ENCODE measurements at regions not wholly inside any gene's neighbourhood (a gene's known extent, or its start where the extent isn't known, plus 50 kb on each side); places are given as distances from the start of the nearest gene placed in this dataset.

DNA sequence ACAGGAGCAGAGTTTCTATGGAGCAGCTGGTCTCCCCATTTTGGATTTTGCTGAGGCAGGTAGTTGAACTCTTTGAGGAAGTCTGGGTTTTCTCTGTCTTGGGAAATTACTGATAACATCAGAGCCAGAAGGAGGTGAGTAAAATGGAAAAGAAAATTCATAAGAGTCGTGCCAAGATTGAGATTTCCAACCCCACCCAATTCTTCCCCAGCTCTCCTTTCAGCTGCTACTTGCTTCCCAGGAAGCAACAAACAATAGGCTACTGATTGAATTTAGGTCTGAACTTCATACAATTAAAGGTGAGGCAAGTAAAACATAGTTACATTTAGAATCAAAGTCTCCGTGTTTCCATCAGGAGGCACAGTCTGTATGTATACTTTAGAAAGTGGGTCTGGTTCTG is 54.6 kb upstream of the EOLA2 start:
- DNase-seq (ENCODE audit: low spot score): no peak

GRCh38 chrX:149993989-149994388 is 55.7 kb upstream of the EOLA2 start:
- DNase-seq (ENCODE audit: low spot score): no peak

DNA sequence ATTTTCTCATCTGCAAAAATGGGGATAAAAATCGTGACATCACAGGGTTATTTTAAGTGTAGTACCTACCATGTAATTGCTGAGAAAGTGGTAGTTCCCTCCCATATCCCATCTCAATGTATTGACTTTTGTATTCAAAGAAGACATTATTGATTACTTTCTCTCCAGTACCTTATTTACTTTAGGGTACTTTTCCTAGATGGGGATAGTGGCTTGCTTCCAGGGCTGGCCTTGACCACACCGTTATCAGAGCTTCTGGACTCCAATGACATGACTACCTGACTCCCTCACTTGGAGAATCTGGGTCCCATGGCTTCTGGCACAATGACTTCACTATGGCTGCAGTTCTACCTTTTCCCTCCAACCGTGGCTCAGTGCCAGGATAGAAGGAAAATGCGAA is 58.2 kb upstream of the EOLA2 start:
- no peak for DNase-seq (ENCODE audit: low spot score)

DNA sequence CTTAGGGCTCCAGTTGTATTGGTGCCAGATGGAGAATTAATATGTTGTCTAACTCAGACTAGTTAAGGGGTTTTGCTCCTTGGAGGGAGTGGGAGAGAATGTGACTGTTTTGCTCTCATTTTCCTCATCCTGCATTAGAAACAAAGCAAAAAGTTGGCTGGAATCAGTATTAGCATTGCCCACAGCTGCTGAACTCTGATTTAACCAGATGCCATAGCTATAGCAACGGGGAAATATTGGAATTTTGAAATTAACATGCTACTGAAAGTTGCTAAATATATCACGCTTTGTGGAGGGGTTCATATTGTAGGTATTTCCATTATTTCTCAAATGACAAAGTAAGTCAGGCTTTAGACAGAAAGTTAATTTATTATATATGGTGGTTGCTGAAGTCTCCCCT is 66.7 kb upstream of the EOLA2 start:
- no peak for DNase-seq (ENCODE audit: low spot score)

GRCh38 chrX:150007356-150007755 is 69.1 kb upstream of the EOLA2 start:
- DNase-seq (ENCODE audit: low spot score): no peak

- DNase-seq (ENCODE audit: low spot score): no peak
These were observed 74.5 kb upstream of the EOLA2 start for GRCh38 chrX:150012647-150013381.

GRCh38 chrX:150014525-150014924 is 76.2 kb upstream of the EOLA2 start:
- no peak for DNase-seq (ENCODE audit: low spot score)

GRCh38 chrX:150017868-150018267 is 79.6 kb upstream of the EOLA2 start:
- DNase-seq (ENCODE audit: low spot score): no peak

DNA sequence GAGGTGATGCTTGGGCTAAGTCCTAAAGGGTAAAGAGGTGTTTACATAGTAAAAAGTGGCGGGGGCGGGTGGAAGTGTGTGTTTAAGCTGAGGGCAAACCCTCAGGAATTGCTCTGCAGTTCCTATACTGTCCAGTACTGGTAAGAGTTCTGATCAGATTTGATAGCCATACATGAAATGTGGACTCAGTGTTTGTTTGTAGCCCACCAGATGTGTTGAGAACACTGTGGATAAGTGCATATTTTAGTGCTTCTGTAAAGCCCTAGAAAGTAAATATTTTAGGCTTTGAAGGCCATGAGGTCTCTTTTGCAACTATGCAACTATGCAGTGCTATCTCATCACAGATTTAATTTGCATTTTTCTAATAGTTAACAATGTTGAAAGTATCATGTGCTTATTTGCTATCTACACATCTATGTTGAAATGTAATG is 80.7 kb upstream of the EOLA2 start:
- no peak for DNase-seq (ENCODE audit: low spot score)

- DNase-seq (ENCODE audit: low spot score): no peak
These were observed 90.4 kb upstream of the EOLA2 start for GRCh38 chrX:150028692-150029091.

DNA sequence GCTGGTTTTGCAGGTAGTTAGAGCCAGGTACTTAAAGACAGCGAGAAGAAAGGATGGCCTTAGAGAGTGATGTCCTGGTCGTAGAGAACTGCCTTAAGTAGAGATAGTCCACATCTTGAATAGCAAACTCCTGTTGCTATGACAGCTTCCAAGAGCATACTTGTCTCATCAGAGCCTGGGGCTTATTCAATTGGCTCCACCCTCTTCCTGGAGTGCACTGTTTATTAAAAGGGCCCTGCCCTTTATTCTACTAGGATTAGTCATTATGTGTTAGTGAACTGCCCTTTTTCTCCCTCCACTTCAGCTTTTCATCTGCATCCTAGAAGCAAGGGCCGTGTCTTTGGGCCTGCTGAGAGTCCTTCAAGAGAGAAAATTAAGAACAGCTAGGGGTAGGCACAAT is 94.5 kb upstream of the EOLA2 start:
- no peak for DNase-seq (ENCODE audit: low spot score)

- no peak for DNase-seq (ENCODE audit: low spot score)
These were observed 96.5 kb upstream of the EOLA2 start for GRCh38 chrX:150034788-150035187.

GRCh38 chrX:150035531-150035930 is 97.2 kb upstream of the EOLA2 start:
- no peak for DNase-seq (ENCODE audit: low spot score)

DNA sequence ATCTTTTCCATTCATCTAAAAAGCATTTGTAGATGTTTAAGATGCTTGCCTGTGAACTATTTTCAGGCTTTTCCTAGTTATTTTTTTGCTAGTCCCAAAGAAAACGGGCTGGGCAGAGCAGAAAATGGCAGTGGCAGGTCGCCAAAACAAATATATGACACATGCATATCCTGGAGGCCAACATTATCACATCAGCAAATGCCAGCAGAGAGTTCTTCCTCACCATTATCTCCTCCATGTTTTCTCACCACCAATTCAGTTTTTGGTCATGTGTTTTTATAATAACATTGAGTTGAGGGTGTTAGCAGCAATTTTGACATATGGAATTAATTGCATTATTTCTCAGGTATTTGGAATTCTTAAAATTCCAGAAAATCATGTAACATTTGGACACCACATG is 97.9 kb upstream of the EOLA2 start:
- DNase-seq (ENCODE audit: low spot score): no peak

- DNase-seq (ENCODE audit: low spot score): no peak
These were observed 98.3 kb upstream of the EOLA2 start for GRCh38 chrX:150036641-150037040.

GRCh38 chrX:150037041-150037440 is 98.8 kb upstream of the EOLA2 start:
- DNase-seq (ENCODE audit: low spot score): no peak

DNA sequence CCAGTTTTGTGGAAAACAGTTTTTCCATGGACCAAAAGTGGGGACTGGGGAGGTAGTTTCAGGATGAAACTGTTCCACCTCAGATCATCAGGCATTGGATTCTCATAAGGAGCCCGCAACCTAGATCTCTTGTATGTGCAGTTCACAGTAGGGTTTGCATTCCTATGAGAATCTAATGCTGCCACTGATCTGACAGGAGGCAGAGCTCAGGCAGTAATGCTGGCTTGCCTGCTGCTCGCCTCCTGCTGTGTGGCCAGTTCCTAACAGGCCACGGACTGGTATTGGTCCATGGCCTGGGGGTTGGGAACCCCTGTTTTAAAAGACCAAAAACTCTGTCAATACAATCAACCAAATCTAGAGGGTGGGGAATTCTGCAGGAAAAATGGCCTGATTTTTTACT is 100.0 kb upstream of the EOLA2 start:
- no peak for DNase-seq (ENCODE audit: low spot score)

DNA sequence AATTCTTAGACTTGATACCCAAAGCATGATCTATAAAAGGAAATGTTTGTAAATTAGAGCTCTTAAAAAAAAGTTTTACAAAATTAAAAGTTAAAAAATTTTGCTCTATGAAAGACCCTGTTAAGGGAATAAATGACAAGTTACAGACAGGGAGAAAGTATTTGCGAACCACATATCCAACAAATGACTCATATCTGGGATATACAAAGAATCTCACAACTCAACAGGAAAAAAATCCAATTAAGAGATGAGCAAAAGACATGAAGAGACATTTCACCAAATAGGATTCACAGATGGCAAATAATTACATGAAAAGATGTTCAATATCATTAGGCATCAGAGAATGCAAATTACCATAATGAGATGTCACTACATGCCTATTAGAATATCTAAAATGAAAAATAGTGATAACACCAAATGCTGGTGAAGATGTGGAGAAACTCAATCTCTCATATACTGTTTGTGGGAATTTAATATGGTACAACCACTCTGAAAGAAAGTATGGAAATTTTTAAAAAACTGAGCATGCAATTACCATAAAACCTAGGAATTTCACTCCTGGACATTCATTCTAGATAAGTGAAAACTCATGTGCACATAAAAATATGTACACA is 100.8 kb upstream of the EOLA2 start:
- DNase-seq (ENCODE audit: low spot score): no peak

GRCh38 chrX:150041208-150041607 is 102.9 kb upstream of the EOLA2 start:
- no peak for DNase-seq (ENCODE audit: low spot score)

- no peak for DNase-seq (ENCODE audit: low spot score)
These were observed 106.3 kb upstream of the EOLA2 start for GRCh38 chrX:150044556-150044955.

GRCh38 chrX:150047818-150048217 is 109.5 kb upstream of the EOLA2 start:
- no peak for DNase-seq (ENCODE audit: low spot score)

DNA sequence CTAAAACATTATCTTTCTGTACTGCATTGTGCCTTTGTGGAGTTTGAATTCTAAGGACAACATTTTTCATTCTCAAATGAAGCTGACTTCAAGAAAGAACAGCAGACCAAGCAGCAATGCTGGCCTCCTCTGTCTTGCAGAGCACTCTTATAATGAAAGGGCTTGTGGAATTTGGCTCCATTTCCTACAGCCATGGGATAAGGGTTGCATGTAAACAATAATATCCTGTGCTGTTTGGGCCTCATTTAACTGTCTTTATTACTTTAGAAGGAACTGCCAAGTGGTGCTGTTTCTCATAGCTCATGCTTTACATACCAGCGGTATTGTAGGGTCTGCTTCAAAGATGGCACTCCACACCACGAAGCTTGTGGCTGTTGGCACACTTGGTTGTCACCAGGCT is 111.4 kb upstream of the EOLA2 start:
- DNase-seq (ENCODE audit: low spot score): no peak

GRCh38 chrX:150050387-150050786 is 112.1 kb upstream of the EOLA2 start:
- no peak for DNase-seq (ENCODE audit: low spot score)

- DNase-seq (ENCODE audit: low spot score): no peak
These were observed 112.8 kb upstream of the EOLA2 start for GRCh38 chrX:150051096-150051495.
